Testis (tissue), 2 donors: ENCODE measurements at regions not wholly inside any gene's neighbourhood (a gene's known extent, or its start where the extent isn't known, plus 50 kb on each side); places are given as distances from the start of the nearest gene placed in this dataset.

Experiments
- DNase-seq: peaks from one replicate; pipeline ENCODE4 v3.0.0-alpha.2; 2019
- H3K27ac ChIP-seq, 2 donors: fragments of 200-600 bp; sonication (generic); one replicate each; pipeline ENCODE4 v1.5.1; 2019
- H3K27me3 ChIP-seq: fragments of 200-600 bp; sonication (generic); one replicate; pipeline ENCODE4 v1.5.1; 2019
- H3K36me3 ChIP-seq: fragments of 200-600 bp; sonication (generic); one replicate; pipeline ENCODE4 v1.5.1; 2017; ENCODE audit warnings: low read depth; ENCODE audit errors: missing control alignments
- H3K4me1 ChIP-seq: fragments of 200-600 bp; sonication (generic); one replicate; pipeline ENCODE4 v1.5.1; 2019
- H3K4me3 ChIP-seq, 2 donors: fragments of 200-600 bp; sonication (generic); one replicate each; pipeline ENCODE4 v1.5.1; 2017 to 2019
- H3K9me3 ChIP-seq: fragments of 200-600 bp; sonication (generic); one replicate; pipeline ENCODE4 v1.5.1; 2017
- CTCF ChIP-seq, 3 experiments: fragments of 450-650 bp in 2 of 3; fragments of 200-600 bp in 1 of 3; sonication (generic) in 1 of 3; IDR thresholded peaks; one replicate each; pipeline ENCODE4 v1.5.1; 2016 to 2019; ENCODE audit warnings: antibody characterized with exemption in 3 of 3, mild to moderate bottlenecking in 2 of 3, moderate library complexity in 1 of 3
- POLR2A ChIP-seq: fragments of 450-650 bp; IDR thresholded peaks from one replicate; pipeline ENCODE4 v1.6.1; 2017; ENCODE audit warnings: antibody characterized with exemption, mild to moderate bottlenecking, moderate library complexity
- WGBS, 2 donors: methylation state at CpG; one replicate each; pipeline ENCODE4 v1.1.5; 2018; 5-methylcytosine and 5-hydroxymethylcytosine counted together
- intact Hi-C: fragments of 100-400 bp; cut with DNase I; formaldehyde crosslinking; loops from one replicate; pipeline ENCODE4 v1.15.1; 2023; ENCODE audit warnings: low total_unique reads

- TF ChIP-seq POLR2A (no peak), CTCF (IDR thresholded peaks at IDR 0.05) (no peak)
- WGBS, 2 donors: 65 to 70% methylated on average over 6 of the region's 6 CpGs
- no peaks in the 10 kb centered on the region for H3K27me3 ChIP-seq
- no peaks in the 10 kb centered on the region for H3K9me3 ChIP-seq
- no peak overlapping the region for H3K4me3 ChIP-seq
- no peak overlapping the region for H3K27ac ChIP-seq
- no peaks in the 10 kb centered on the region for H3K36me3 ChIP-seq
- DNase-seq: no peak
- intact Hi-C loops: no loop called here
- no peaks in the 10 kb centered on the region for H3K4me1 ChIP-seq
Observed at GRCh38 chr5:106601620-106602019, 1069.1 kb downstream of the EFNA5 start.

GRCh38 chr5:106600803-106601202 lies 1069.9 kb downstream of the EFNA5 start:
- intact Hi-C loops: no loop called here
- WGBS, 2 donors: 66 to 88% methylated on average over 1 of the region's 1 CpG
- TF ChIP-seq POLR2A: no peak
- no peak for TF ChIP-seq CTCF (IDR thresholded peaks at IDR 0.05)

GRCh38 chr5:106595864-106596263 lies 1074.9 kb downstream of the EFNA5 start:
- WGBS, 2 donors: 95 to 96% methylated on average over 2 of the region's 2 CpGs
- Histone ChIP-seq H3K4me1 (no peaks in the 10 kb centered on the region), H3K9me3 (no peaks in the 10 kb centered on the region), H3K27me3 (no peaks in the 10 kb centered on the region), H3K36me3 (no peaks in the 10 kb centered on the region), H3K4me3 (no peak overlapping the region), H3K27ac (no peak overlapping the region)
- intact Hi-C loops: no loop called here
- TF ChIP-seq CTCF (IDR thresholded peaks at IDR 0.05) (no peak), POLR2A (no peak)
- DNase-seq: no peak

More at GRCh38 chr5:106600803-106601202, 1069.9 kb downstream of the EFNA5 start:
- Histone ChIP-seq H3K27me3 (no peaks in the 10 kb centered on the region), H3K36me3 (no peaks in the 10 kb centered on the region), H3K4me1 (no peaks in the 10 kb centered on the region), H3K27ac (no peak overlapping the region), H3K9me3 (no peaks in the 10 kb centered on the region), H3K4me3 (no peak overlapping the region)
- DNase-seq: no peak

- no peak for DNase-seq
- 48 to 67% methylated on average over 10 of the region's 10 CpGs for WGBS, 2 donors
- Histone ChIP-seq H3K36me3 (no peaks in the 10 kb centered on the region), H3K4me1 (no peaks in the 10 kb centered on the region), H3K27me3 (no peaks in the 10 kb centered on the region), H3K27ac (no peak overlapping the region), H3K4me3 (peak overlapping the region in 1 of 2 donors; percentile 5), H3K9me3 (no peaks in the 10 kb centered on the region)
- intact Hi-C loops: no loop called here
- TF ChIP-seq CTCF (IDR thresholded peaks at IDR 0.05) (no peak), POLR2A (no peak)
Observed at GRCh38 chr5:106584268-106584667, 1086.5 kb downstream of the EFNA5 start.

GRCh38 chr5:106578736-106579135 lies 1092.0 kb downstream of the EFNA5 start:
- Histone ChIP-seq H3K27me3 (no peaks in the 10 kb centered on the region), H3K36me3 (no peaks in the 10 kb centered on the region), H3K4me1 (no peaks in the 10 kb centered on the region), H3K4me3 (no peak overlapping the region), H3K9me3 (no peaks in the 10 kb centered on the region), H3K27ac (no peak overlapping the region)
- TF ChIP-seq POLR2A (no peak), CTCF (IDR thresholded peaks at IDR 0.05) (no peak)
- WGBS, 2 donors: 83 to 96% methylated on average over 2 of the region's 2 CpGs
- DNase-seq: no peak
- intact Hi-C loops: no loop called here
